Transverse colon (tissue), 4 donors: ENCODE measurements at regions not wholly inside any gene's neighbourhood (a gene's known extent, or its start where the extent isn't known, plus 50 kb on each side); places are given as distances from the start of the nearest gene placed in this dataset.

Experiments
- POLR2AphosphoS5 ChIP-seq, 3 donors: sonication (generic); formaldehyde crosslinking; IDR thresholded peaks; one replicate each; pipeline ENCODE4 v1.6.1; 2016; ENCODE audit warnings: antibody characterized with exemption in 3 of 3
- TF ChIP-seq, protein P1 (sequence below), 5 experiments: fragments of 200-600 bp in 3 of 5; fragments of 450-650 bp in 2 of 5; sonication (generic) in 3 of 5; IDR thresholded peaks; 1 replicate in 2 of 5; 2 replicates in 3 of 5; pipeline ENCODE4 v1.5.1; 2016 to 2017; ENCODE audit warnings: antibody characterized with exemption in 5 of 5, inconsistent platforms in 3 of 5, mild to moderate bottlenecking in 2 of 5, moderate library complexity in 1 of 5

- TF ChIP-seq, protein P1, sequence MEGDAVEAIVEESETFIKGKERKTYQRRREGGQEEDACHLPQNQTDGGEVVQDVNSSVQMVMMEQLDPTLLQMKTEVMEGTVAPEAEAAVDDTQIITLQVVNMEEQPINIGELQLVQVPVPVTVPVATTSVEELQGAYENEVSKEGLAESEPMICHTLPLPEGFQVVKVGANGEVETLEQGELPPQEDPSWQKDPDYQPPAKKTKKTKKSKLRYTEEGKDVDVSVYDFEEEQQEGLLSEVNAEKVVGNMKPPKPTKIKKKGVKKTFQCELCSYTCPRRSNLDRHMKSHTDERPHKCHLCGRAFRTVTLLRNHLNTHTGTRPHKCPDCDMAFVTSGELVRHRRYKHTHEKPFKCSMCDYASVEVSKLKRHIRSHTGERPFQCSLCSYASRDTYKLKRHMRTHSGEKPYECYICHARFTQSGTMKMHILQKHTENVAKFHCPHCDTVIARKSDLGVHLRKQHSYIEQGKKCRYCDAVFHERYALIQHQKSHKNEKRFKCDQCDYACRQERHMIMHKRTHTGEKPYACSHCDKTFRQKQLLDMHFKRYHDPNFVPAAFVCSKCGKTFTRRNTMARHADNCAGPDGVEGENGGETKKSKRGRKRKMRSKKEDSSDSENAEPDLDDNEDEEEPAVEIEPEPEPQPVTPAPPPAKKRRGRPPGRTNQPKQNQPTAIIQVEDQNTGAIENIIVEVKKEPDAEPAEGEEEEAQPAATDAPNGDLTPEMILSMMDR (IDR thresholded peaks at IDR 0.05), result no peak
- no peak for TF ChIP-seq POLR2AphosphoS5 (IDR thresholded peaks at IDR 0.05)
Observed at GRCh38 chr13:72540881-72541280, 186.5 kb downstream of the MZT1 start.
